ENCODE measurements at regions not wholly inside any gene's neighbourhood (a gene's known extent, or its start where the extent isn't known, plus 50 kb on each side); places are given as distances from the start of the nearest gene placed in this dataset.

DNA sequence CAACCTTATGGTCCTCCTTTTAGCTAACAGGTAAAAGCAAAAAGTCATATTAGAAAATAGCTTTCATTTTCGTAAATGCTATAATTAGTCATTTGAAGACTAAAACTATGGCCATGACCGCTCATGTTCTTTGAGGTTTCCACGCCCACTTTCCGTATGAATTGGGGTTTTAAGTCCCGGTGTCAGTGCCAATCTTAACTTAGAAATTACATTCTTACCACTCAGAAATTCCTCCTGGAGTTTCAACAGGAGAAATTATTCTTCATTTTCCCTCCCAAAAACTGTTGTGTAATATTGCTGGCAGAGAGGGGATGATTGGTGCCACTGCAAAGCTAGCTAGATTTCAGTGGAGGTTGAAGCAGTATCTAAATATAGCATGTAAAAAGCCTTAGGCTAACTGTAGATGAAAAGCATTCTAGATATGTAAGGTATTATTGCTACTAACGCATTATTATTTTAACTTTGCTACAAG is 71.0 kb upstream of the MDFIC2 start:
- H3K27me3 Mint-ChIP-seq: no peaks in the 10 kb centered on the region
- H3K4me1 Mint-ChIP-seq (ENCODE audit: unreplicated experiment): peaks cover 3% of the 10 kb centered on the region
- no peak for DNase-seq (ENCODE audit: extremely low spot score, unreplicated experiment)
- no peaks in the 10 kb centered on the region for H3K9me3 Mint-ChIP-seq
- no peak overlapping the region for H3K27ac Mint-ChIP-seq
- H3K36me3 Mint-ChIP-seq: no peaks in the 10 kb centered on the region
- TF ChIP-seq, protein P1, sequence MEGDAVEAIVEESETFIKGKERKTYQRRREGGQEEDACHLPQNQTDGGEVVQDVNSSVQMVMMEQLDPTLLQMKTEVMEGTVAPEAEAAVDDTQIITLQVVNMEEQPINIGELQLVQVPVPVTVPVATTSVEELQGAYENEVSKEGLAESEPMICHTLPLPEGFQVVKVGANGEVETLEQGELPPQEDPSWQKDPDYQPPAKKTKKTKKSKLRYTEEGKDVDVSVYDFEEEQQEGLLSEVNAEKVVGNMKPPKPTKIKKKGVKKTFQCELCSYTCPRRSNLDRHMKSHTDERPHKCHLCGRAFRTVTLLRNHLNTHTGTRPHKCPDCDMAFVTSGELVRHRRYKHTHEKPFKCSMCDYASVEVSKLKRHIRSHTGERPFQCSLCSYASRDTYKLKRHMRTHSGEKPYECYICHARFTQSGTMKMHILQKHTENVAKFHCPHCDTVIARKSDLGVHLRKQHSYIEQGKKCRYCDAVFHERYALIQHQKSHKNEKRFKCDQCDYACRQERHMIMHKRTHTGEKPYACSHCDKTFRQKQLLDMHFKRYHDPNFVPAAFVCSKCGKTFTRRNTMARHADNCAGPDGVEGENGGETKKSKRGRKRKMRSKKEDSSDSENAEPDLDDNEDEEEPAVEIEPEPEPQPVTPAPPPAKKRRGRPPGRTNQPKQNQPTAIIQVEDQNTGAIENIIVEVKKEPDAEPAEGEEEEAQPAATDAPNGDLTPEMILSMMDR (conservative IDR thresholded peaks at IDR 0.05): no peak
- H3K4me3 Mint-ChIP-seq: peak overlapping the region; percentile 56

DNA sequence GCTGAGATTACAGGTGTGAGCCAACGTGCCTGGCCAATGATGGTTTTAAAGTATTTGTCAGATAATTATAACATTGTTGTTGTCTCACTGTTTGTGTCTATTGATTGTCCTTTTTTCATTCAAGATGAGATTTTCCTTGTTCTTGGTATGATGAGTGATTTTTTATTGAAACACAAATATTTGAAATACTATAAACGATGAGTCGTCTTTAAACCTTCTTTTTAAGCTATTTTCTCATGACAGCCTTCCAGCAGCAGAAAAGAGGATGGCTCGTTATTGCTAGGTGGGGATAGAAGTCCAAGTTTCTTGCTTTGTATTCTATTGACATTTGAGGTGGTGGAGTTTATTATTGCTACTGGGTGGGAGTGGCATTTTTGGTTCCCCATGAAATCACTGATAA is 61.7 kb upstream of the MDFIC2 start:
- H3K27me3 Mint-ChIP-seq: no peaks in the 10 kb centered on the region

More for the DNA sequence above, 61.7 kb upstream of the MDFIC2 start:
- H3K27ac Mint-ChIP-seq: no peak overlapping the region
- H3K4me1 Mint-ChIP-seq (ENCODE audit: unreplicated experiment): no peaks in the 10 kb centered on the region
- TF ChIP-seq, protein P1 (conservative IDR thresholded peaks at IDR 0.05): no peak
- H3K9me3 Mint-ChIP-seq: no peaks in the 10 kb centered on the region
- no peaks in the 10 kb centered on the region for H3K36me3 Mint-ChIP-seq
- H3K4me3 Mint-ChIP-seq: no peak overlapping the region
- DNase-seq (ENCODE audit: extremely low spot score, unreplicated experiment): no peak
